Pancreas (tissue), 10 donors: ENCODE measurements at regions not wholly inside any gene's neighbourhood (a gene's known extent, or its start where the extent isn't known, plus 50 kb on each side); places are given as distances from the start of the nearest gene placed in this dataset.

ENCODE experiments used
- ATAC-seq, 4 donors: fragments of 200-7000 bp; cut with Tn5 transposase; one replicate each; pipeline versions ENCODE4 v1.8.0 to v1.9.1; 2020; ENCODE audit warnings: mild to moderate bottlenecking in 4 of 4, moderate library complexity in 4 of 4
- DNase-seq, 6 donors: peaks; one replicate each; pipeline ENCODE4 v3.0.0-alpha.2; 2020
- FAIRE-seq: peaks from 2 replicates; lab custom pipeline; 2012; peaks lifted over from hg19 to GRCh38; lab: Jason Lieb, UNC
- H3K27ac ChIP-seq, 4 donors: fragments of 200-600 bp; sonication (generic); 1 replicate in 3 of 4; 2 replicates in 1 of 4; pipeline versions ENCODE4 v1.5.0 to v1.8.0; 2020
- H3K27me3 ChIP-seq, 4 donors: fragments of 200-600 bp; one replicate each; pipeline ENCODE4 v1.8.0; 2021
- H3K36me3 ChIP-seq, 3 donors: fragments of 200-600 bp; sonication (generic) in 1 of 3; one replicate each; pipeline versions ENCODE4 v1.5.0 to v1.8.0; 2020 to 2021
- H3K4me1 ChIP-seq, 3 donors: fragments of 200-600 bp; one replicate each; pipeline ENCODE4 v1.8.0; 2021
- H3K4me3 ChIP-seq, 4 donors: fragments of 200-600 bp; sonication (generic) in 2 of 4; one replicate each; pipeline versions ENCODE4 v1.5.0 to v1.8.0; 2020 to 2021
- H3K9me3 ChIP-seq, 4 donors: fragments of 200-600 bp; one replicate each; pipeline ENCODE4 v1.8.0; 2021
- WGBS, 2 donors: extraction: QIAGEN DNeasy Blood & Tissue Kit; methylation state at CpG; one replicate each; pipeline ENCODE4 v1.1.7; 2013; 5-methylcytosine and 5-hydroxymethylcytosine counted together
- intact Hi-C, 3 donors: fragments of 100-400 bp; cut with DNase I; formaldehyde crosslinking; loops; one replicate each; pipeline versions ENCODE4 v1.11.1 to v1.14.2; 2022
- TF ChIP-seq, protein P1 (sequence below), 4 donors: fragments of 200-600 bp; sonication (generic) in 3 of 4; IDR thresholded peaks; one replicate each; pipeline versions ENCODE4 v1.5.0 to v1.8.0; 2021; ENCODE audit warnings: antibody characterized with exemption in 4 of 4
- donor health status: healthy with polysubstance abuse.
- donor health status: DM: no; HTN: no; CAD: no; lungs with moderate emphysema.
- donor health status: DM: no; HTN: no; CAD: no.
- donor health status: control.
- donor health status: control.
- donor health status: Bipolar disorder and iron deficiency.
- donor health status: DM: yes; HTN: yes; CAD: no.
- donor health status: DM: no; HTN: no; CAD: no.
- donor health status: DM: no; HTN: no; CAD: no.
- donor health status: DM: yes; HTN: yes; CAD: no.

DNA sequence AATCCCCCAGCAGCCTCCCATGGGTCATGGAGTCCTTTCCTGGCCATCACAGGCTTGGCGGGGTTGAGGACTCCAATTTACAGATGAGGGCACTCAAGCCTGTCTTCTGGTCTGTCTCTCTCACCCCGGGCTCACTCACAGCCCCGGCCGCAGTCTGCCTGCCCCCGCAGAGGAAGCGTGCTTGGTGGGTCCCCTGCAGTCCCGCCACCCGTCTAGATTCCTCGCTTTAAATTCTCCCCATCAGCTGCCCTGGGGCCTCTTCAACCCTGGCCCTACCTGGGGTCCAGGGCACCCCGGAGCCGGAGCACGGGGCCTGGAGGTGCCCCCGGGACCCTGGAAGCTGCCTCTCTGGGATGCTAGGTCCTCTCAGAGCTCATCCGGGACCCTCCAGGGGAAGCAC is 92.9 kb downstream of the ENGASE start:
- no peak for DNase-seq
- Histone ChIP-seq H3K27me3 (no peaks in the 10 kb centered on the region), H3K36me3 (no peaks in the 10 kb centered on the region), H3K27ac (no peak overlapping the region), H3K4me1 (no peaks in the 10 kb centered on the region), H3K4me3 (no peak overlapping the region), H3K9me3 (no peaks in the 10 kb centered on the region)
- no peak for FAIRE-seq
- intact Hi-C loops = no loop called here
- ATAC-seq = no peak
- WGBS, 2 donors = 67 to 82% methylated on average over 14 of the region's 14 CpGs
- TF ChIP-seq, protein P1, sequence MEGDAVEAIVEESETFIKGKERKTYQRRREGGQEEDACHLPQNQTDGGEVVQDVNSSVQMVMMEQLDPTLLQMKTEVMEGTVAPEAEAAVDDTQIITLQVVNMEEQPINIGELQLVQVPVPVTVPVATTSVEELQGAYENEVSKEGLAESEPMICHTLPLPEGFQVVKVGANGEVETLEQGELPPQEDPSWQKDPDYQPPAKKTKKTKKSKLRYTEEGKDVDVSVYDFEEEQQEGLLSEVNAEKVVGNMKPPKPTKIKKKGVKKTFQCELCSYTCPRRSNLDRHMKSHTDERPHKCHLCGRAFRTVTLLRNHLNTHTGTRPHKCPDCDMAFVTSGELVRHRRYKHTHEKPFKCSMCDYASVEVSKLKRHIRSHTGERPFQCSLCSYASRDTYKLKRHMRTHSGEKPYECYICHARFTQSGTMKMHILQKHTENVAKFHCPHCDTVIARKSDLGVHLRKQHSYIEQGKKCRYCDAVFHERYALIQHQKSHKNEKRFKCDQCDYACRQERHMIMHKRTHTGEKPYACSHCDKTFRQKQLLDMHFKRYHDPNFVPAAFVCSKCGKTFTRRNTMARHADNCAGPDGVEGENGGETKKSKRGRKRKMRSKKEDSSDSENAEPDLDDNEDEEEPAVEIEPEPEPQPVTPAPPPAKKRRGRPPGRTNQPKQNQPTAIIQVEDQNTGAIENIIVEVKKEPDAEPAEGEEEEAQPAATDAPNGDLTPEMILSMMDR (IDR thresholded peaks at IDR 0.05) = no peak

DNA sequence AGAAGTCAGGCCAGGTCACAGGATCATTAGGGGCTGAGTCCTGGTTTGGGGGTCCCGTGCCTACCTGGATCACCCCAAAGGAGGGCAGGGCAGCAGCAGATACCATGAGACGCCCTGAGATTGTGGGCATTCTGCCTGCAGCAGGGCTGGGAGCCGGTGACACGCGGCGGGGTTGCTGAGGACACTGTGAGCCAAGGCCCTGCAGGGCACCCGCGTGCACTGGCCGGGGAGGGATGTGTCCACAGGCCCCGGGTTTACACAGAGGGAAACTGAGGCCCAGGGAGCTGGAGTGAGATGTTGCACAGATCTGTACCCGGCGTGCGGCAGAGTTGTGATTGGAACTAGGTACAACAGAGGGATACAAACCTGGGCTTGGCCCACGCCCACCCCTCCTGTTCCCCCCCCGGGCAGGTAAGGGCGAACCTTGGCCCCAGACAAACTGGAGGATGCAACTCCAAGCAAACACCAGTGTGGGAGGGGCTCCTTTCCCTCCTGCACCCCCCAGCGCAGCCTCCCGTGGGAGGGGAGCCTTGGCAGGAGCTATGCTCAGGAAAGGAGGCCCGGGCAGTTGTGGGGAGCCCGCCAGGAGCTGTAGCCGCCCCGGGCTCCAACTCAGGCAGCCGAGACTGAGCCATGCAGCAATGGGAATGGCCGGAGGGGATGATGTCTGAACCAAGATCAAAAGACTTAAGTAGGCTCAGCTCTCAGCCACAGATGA is 91.3 kb downstream of the ENGASE start:
- Histone ChIP-seq H3K36me3 (no peaks in the 10 kb centered on the region), H3K4me3 (no peak overlapping the region), H3K27me3 (no peaks in the 10 kb centered on the region), H3K27ac (no peak overlapping the region), H3K4me1 (no peaks in the 10 kb centered on the region), H3K9me3 (no peaks in the 10 kb centered on the region)
- no peak for ATAC-seq
- no peak for FAIRE-seq
- TF ChIP-seq, protein P1 (IDR thresholded peaks at IDR 0.05) = no peak
- 45 to 60% methylated on average over 24 of the region's 24 CpGs for WGBS, 2 donors
- intact Hi-C loops = no loop called here
- DNase-seq = no peak

DNA sequence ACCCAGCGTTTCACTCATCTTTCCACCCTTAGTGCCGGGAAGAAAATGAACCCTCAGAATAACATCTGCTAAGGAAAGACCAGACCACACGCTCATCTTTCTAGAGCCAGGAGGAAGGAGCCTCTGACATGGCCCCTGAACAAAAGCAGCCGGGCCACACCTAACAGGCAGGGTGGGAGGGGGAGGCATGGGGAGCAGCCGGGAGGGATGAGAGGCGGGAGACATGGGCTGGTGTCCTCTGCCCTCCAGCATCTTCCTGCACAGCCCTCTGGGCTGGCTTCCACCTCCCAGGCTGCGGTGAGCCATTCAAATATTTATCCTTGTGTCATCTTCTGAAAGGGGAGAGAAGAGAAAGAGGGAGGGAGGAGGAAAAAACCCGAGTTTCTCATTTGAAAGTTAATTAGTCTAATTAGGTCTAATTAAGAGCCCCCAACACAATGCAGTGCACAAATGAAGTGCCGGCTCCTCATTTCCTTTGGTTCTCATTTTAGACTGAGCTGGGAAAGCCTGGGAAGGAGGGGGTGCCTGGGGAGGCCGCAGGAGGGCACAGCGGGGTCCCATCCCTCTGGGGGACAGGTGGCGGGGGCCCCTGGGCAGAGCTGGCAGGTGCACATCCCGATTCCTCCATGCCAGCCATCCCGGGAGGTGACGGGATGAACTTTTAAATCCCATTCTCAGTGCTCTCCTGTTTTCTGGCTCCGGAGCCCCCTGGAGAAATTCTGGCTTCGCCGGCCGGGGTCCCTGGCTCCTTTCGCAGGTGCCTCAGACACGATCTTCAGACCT is 90.5 kb downstream of the ENGASE start:
- DNase-seq = no peak
- H3K4me3 ChIP-seq = no peak overlapping the region
- no peak for ATAC-seq
- no peaks in the 10 kb centered on the region for H3K36me3 ChIP-seq
- no peaks in the 10 kb centered on the region for H3K9me3 ChIP-seq
- no peaks in the 10 kb centered on the region for H3K27me3 ChIP-seq
- H3K27ac ChIP-seq = no peak overlapping the region
- intact Hi-C loops = no loop called here
- no peaks in the 10 kb centered on the region for H3K4me1 ChIP-seq
- no peak for FAIRE-seq
- 37 to 45% methylated on average over 21 of the region's 21 CpGs for WGBS, 2 donors
- TF ChIP-seq, protein P1 (IDR thresholded peaks at IDR 0.05) = no peak

DNA sequence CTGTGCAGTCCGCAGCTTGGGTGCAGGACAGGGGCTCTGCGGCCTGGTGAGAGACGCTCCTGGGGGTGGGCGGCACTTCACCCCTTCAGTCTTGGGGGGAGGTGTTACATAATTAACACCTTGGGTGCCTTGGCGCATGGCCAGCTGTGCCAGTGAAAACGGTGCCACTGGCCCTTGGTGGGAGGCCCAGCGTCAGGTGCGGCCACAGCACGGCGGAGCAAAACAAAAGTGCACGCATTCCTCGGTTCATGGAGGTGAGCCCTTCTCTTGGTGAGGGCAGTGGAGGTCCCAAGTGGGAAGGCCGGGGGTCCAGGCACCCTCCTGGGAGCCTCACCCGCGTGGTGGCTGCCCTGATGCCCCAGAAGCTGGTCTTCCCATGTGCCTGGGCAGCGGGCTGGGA is 89.8 kb downstream of the ENGASE start:
- FAIRE-seq (no peak), ATAC-seq (no peak), DNase-seq (no peak)
- Histone ChIP-seq H3K27me3 (no peaks in the 10 kb centered on the region), H3K4me3 (no peak overlapping the region), H3K27ac (no peak overlapping the region), H3K36me3 (no peaks in the 10 kb centered on the region), H3K4me1 (no peaks in the 10 kb centered on the region), H3K9me3 (no peaks in the 10 kb centered on the region)
- TF ChIP-seq, protein P1 (IDR thresholded peaks at IDR 0.05) = no peak
- intact Hi-C loops = no loop called here
- WGBS, 2 donors = 68 to 75% methylated on average over 14 to 16 of the region's 16 CpGs

DNA sequence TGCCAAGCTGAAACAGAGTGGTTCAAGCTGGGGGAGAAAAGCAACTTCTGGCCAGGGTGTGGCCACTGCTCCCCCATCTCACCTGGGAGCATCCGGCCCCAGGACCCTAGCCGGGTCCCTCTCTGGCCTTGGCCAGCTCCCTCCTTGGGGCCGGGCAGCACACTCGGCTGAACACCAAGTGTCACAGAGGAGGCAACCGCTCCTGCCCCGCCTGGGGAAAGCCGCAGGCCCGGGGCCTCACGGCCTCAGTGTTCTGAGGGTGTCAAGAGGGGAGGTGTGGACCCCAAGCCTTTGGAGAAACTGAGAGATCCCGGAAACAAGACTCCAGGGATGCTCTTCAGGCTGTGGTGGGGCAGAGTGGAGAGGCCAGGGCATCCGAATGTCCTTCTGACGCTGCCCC is 88.4 kb downstream of the ENGASE start:
- intact Hi-C loops = no loop called here
- Histone ChIP-seq H3K27me3 (no peaks in the 10 kb centered on the region), H3K4me3 (no peak overlapping the region), H3K4me1 (no peaks in the 10 kb centered on the region), H3K36me3 (no peaks in the 10 kb centered on the region), H3K27ac (no peak overlapping the region), H3K9me3 (no peaks in the 10 kb centered on the region)
- no peak for FAIRE-seq
- DNase-seq = no peak
- TF ChIP-seq, protein P1 (IDR thresholded peaks at IDR 0.05) = no peak
- 66 to 69% methylated on average over 12 of the region's 12 CpGs for WGBS, 2 donors
- no peak for ATAC-seq
